Left cardiac atrium (tissue), 4 donors: ENCODE measurements at regions not wholly inside any gene's neighbourhood (a gene's known extent, or its start where the extent isn't known, plus 50 kb on each side); places are given as distances from the start of the nearest gene placed in this dataset.
A peak's percentile ranks its signal among the peaks of the same experiment; 100 is the strongest.
"Not testable (repeated sequence)": the region's sequence is repeated elsewhere in the genome, so short reads cannot be mapped to it uniquely, and the experiment has no call there.

Experiments
- ATAC-seq, 2 donors: fragments of 200-7000 bp; cut with Tn5 transposase; one replicate each; pipeline ENCODE4 v1.9.1; 2020; ENCODE audit warnings: mild to moderate bottlenecking in 2 of 2, moderate library complexity in 2 of 2
- DNase-seq: peaks from one replicate; pipeline ENCODE4 v3.0.0-alpha.2; 2020
- intact Hi-C, 2 donors: fragments of 100-400 bp; cut with DNase I; formaldehyde crosslinking; loops; one replicate each; pipeline versions ENCODE4 v1.14.1 to v1.15.1; 2022 to 2023
- donor health status: DM: no; HTN: yes; CAD: no.
- donor health status: DM: no; HTN: yes; CAD: no; lungs with severe emphysema.
- donor health status: DM: yes; HTN: yes; CAD: no.
- donor health status: Dilated cardiomyopathy.

DNA sequence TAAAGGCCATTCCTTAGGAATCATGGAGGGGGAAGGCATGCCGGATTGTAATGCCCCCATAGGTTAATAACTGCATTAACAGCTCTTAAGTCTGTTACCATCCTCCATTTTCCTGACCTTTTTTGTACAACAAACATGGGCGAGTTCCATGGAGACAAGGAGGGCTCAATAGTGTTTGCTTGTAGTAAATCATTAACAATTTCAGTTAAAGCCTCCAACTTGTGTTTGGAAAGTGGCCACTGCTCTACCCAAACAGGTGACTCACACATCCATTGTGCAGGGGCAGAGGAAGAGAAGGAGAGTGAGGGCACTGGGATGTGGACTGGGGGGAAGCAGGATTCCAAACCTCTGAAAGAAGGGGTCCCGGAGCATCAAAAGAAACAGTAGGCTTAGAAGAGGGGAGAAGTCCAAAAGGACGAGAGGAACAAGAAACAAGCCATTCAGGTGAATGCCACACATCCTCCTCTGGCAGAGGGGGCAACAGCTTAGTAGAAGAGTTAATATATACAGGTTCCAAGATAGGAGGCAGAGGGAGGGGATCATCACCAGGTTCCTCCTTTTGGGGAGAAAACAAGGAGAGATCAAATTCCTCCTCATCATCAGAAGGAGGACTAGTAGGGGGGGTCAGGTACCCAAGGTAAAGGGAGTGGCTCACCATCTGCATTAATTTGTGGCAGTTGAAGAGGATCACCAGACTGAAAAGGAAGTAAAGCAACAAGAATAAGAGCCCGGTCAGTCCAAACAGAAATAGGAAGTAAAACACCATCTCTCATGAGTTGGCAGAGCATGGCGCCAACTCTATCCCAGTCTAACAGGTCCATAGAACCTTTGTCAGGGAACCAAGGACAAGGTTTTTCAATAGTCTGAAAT, 189.4 kb upstream of the RAI14 start:
- not testable (repeated sequence) for ATAC-seq, DNase-seq
- intact Hi-C loops, result loop anchor here (5.0 to 10.0 kb wide), 2 partner anchors 459 to 472 kb away; partner anchors contain the start of gene AMACR (in 1 of the 2)

- DNase-seq, result no peak
- intact Hi-C loops, result loop anchor here (5.0 to 10.0 kb wide), 2 partner anchors 460 to 473 kb away; partner anchors contain the start of gene AMACR (in 1 of the 2)
- ATAC-seq, result no peak
Measured at GRCh38 chr5:34467436-34467835, 188.7 kb upstream of the RAI14 start.

DNA sequence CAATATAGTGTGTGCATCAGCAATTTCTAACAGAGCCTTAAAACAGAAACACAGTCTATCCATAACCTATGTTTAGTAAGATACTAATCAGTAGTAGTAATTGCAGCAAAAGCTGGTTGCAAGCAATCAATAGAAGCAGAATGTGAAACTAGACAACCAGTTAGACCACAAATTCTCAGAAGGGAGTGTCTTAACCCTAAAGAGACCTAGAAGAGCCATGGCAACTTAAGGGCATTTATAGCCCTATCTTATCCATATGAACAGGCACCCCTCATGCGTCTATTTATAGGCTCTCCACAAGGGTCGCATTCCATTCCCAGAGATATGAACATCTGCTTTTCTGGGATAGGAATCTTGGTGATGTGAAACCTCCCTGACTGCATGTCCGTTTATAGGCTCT, 188.1 kb upstream of the RAI14 start:
- intact Hi-C loops, result loop anchor here (5.0 to 10.0 kb wide), 2 partner anchors 461 to 473 kb away; partner anchors contain the start of gene AMACR (in 1 of the 2)
- not testable (repeated sequence) for ATAC-seq, DNase-seq

- DNase-seq, result no peak
- no peak for ATAC-seq
- intact Hi-C loops, result loop anchor here (5.0 to 10.0 kb wide), 3 partner anchors 463 to 1455 kb away; partner anchors contain the start of gene AMACR (in 1 of the 2)
Measured at GRCh38 chr5:34469971-34470370, 186.2 kb upstream of the RAI14 start.

DNA sequence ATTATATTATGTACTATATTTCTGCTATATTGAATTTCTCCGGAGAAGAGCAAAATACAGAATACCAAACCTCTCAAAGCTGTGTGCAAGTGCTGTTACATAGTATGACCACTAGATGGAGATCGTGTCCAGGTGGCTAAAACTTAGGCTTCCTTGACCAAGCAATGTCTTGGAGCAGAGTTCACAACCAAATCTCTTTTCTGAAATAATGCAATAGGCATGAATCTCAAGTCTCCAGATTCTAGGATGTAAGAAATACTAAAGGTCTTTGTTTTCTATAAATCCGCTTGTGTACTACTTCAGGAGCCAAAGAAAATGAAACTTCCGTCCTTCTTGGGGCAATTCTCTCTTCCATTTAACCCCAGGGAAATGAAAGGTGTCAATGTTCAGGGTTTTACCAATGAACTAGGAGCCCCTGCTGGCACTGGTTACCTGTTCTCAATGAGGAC, 181.5 kb upstream of the RAI14 start:
- ATAC-seq (peak; percentile 68 to 71), DNase-seq (no peak)
- intact Hi-C loops, result loop anchor here in 1 of 2 donors (10.0 kb wide), 1 partner anchor 1450 kb away; no protein-coding TSS in a partner anchor

DNA sequence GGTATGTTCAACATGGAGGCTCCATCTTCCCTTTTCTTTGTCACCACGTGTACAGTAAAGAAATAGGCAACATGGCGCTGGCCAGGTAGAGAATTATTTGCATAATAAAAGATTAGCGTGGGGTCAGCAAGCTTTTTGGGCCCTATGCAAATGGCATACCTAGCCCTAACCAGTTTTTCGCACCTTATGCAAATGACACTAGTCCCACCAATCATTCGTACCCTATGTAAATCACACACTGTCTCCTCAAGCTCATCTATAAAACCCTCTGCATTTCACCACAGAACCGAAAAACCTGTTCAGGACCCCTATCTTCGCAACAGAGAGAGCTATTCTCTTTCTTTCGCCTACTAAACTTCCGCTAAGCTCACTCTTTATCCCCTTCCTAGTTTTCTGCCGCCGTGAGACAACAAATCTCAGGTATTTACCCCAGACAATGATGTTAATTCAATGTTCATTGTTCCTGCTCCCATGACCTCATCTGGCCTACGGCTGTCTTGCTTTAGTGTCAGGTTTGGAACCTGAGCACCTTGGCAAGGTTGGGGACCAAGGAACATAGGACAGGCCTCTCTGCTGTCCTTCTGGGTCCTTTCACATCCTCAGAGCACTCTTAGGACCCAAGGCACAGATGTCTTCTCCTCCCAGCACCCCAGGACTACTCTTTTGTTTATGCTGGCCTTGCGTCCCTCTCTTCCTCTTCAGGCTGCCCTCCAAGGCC, 180.7 kb upstream of the RAI14 start:
- no peak for ATAC-seq
- DNase-seq, result no peak
- intact Hi-C loops, result loop anchor here in 1 of 2 donors (10.0 kb wide), 1 partner anchor 1449 kb away; no protein-coding TSS in a partner anchor

GRCh38 chr5:34476941-34477565, 179.1 kb upstream of the RAI14 start:
- no peak for DNase-seq
- intact Hi-C loops, result loop anchor here in 1 of 2 donors (10.0 kb wide), 1 partner anchor 1448 kb away; no protein-coding TSS in a partner anchor
- no peak for ATAC-seq

DNA sequence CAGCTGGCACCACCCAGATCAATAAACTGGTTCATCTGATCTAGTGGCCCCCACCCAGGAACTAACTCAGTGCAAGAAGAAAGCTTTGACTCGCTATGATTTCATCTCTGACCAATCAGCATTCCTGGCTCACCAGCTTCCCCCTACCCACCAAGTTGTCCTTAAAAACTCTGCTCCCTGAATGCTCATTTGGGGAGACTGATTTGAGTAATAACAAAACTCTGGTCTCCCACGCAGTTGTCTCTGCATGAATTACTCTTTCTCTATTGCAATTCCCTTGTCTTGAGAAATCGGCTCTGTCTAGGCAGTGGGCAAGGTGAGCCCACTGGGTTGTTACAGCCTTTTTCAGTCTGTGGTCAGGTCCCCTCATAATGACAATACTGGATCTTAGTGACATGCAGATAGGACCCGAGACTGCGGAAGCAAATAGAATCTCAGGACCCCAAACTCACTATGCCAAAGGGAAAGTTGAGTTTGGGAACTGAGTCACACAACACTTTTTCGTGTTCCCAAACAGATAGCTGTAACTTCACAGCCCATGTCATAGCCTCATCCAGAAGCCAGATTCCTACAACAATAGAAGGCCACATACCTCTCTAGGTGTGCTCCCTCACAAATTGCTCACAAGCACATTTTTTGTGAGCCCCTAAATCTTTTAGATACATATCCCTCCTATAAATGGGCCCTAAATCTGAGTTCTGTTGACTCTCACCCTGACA, 175.2 kb upstream of the RAI14 start:
- DNase-seq, result no peak
- no peak for ATAC-seq
- intact Hi-C loops, result loop anchor here (10.0 kb wide), 1 partner anchor 524 kb away; no protein-coding TSS in a partner anchor

GRCh38 chr5:34483442-34484033, 172.6 kb upstream of the RAI14 start:
- ATAC-seq (no peak), DNase-seq (no peak)
- intact Hi-C loops, result loop anchor here (2.0 to 10.0 kb wide), 2 partner anchors 415 to 521 kb away; no protein-coding TSS in a partner anchor

GRCh38 chr5:34484216-34484920, 171.8 kb upstream of the RAI14 start:
- intact Hi-C loops, result loop anchor here (2.0 to 10.0 kb wide), 2 partner anchors 414 to 520 kb away; no protein-coding TSS in a partner anchor
- ATAC-seq, result no peak

DNA sequence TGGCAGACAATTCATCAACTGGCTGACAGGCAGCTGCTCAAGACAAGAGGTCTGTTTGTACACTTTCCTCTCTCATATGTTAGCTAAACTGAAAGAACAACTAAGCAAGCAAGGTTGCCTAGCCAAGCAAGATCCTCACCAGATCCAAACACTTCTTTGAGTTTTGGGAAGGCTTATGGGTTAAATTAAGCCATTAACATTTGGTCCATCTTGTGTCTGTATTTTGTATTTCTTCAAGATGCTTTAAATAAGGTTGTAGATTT, 170.4 kb upstream of the RAI14 start:
- intact Hi-C loops, result loop anchor here (2.0 to 10.0 kb wide), 4 partner anchors 37 to 519 kb away; no protein-coding TSS in a partner anchor
- ATAC-seq (no peak), DNase-seq (no peak)

More at GRCh38 chr5:34484216-34484920, 171.8 kb upstream of the RAI14 start:
- no peak for DNase-seq

- ATAC-seq, result peak; percentile 68 to 81
- peak; percentile 84 for DNase-seq
- intact Hi-C loops, result loop anchor here (5.0 to 10.0 kb wide), 3 partner anchors 36 to 518 kb away; no protein-coding TSS in a partner anchor
Measured at GRCh38 chr5:34486160-34486848, 169.8 kb upstream of the RAI14 start.

GRCh38 chr5:34486849-34487158, 169.3 kb upstream of the RAI14 start:
- ATAC-seq (peak in 1 of 2 donors; percentile 5), DNase-seq (no peak)
- intact Hi-C loops, result loop anchor here (5.0 to 10.0 kb wide), 3 partner anchors 35 to 518 kb away; no protein-coding TSS in a partner anchor

DNA sequence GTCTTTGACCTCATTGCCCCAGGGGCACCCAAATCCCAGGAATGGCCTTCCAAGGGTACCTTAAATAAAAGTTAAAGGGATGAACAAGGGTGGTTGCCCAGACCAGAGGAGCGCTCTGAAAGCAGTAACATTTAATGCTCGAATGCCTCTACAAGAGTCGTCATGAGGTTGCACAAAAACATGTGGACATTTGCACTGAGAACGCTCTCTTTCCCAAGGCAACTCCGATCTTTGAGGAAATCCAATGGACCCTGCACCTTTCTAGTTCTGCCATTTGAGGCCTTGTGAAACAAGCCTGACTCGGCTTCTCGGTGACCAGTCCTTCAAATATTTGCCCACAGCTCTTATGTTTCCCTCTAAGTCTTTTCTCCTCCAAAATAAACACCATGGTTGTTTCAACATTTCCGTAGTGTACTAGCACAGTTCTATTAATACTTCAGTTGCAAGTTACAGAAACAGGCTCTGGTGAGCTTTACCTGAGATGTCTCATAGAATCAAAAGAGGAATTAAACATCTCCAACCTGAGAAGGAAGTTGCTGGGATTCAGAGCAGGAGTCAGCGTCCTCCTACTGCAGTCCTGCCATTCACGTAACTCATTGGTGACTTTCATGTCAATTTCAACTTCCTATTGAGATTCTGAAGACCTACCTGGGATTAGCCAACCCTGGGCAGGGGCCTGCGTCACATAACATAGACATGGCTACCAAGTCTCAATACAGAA, 168.8 kb upstream of the RAI14 start:
- DNase-seq (no peak), ATAC-seq (peak; percentile 48 to 49)
- intact Hi-C loops, result loop anchor here (5.0 to 10.0 kb wide), 3 partner anchors 35 to 517 kb away; no protein-coding TSS in a partner anchor

- intact Hi-C loops, result loop anchor here (5.0 to 10.0 kb wide), 3 partner anchors 34 to 517 kb away; no protein-coding TSS in a partner anchor
- DNase-seq (no peak), ATAC-seq (no peak)
Measured at GRCh38 chr5:34487956-34488355, 168.2 kb upstream of the RAI14 start.

DNA sequence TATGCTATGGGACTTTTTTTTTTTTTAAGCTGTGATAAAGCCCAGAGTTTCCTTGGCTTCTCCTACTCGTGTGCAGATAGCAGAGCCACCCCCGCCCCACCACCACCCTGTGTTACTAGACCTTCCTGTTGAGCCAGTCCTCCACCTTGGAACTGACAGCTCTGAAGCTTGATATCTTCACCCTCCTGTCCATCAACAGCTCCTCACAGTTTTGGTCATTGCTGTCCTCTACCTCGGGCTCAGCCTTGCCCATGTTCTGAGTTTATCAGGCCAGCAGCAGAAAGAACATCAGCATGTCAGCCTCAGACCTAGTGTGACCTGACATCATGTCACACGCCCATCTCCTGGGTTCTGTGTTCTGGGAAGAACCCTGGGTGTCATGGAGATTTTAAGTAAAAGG, 167.1 kb upstream of the RAI14 start:
- DNase-seq (no peak), ATAC-seq (peak; percentile 21 to 75)
- intact Hi-C loops, result loop anchor here (5.0 to 10.0 kb wide), 3 partner anchors 33 to 516 kb away; no protein-coding TSS in a partner anchor
